ENCODE measurements at regions not wholly inside any gene's neighbourhood (a gene's known extent, or its start where the extent isn't known, plus 50 kb on each side); places are given as distances from the start of the nearest gene placed in this dataset.

- no peak overlapping the region for H3K9ac ChIP-seq (ENCODE audit: control insufficient read depth, extremely low read depth, insufficient read depth, low read length)
- no peaks in the 10 kb centered on the region for H3K4me1 ChIP-seq (ENCODE audit: control insufficient read depth, extremely low read depth, insufficient read depth, low read length)
- no peak overlapping the region for H3K4me3 ChIP-seq (ENCODE audit: control insufficient read depth in 2 of 3, extremely low read depth in 1 of 3, insufficient read depth in 2 of 3, low read depth in 1 of 3, low read length in 3 of 3)
- TF ChIP-seq CTCF (optimal IDR thresholded peaks at IDR 0.05 in 1 of 3, IDR thresholded peaks at IDR 0.05 in 1 of 3, conservative IDR thresholded peaks at IDR 0.05 in 1 of 3; ENCODE audit: extremely low read depth in 1 of 3, insufficient read depth in 2 of 3, low read length in 3 of 3) (no peak), EZH2 (IDR thresholded peaks at IDR 0.05; ENCODE audit: low read length) (no peak)
- no peaks in the 10 kb centered on the region for H4K20me1 ChIP-seq (ENCODE audit: control insufficient read depth, extremely low read depth, insufficient read depth, low read length)
- no peaks in the 10 kb centered on the region for H3K36me3 ChIP-seq (ENCODE audit: control insufficient read depth in 2 of 2, extremely low read depth in 1 of 2, insufficient read depth in 2 of 2, low read length in 2 of 2)
- H2AFZ ChIP-seq (ENCODE audit: control insufficient read depth, low read length) = no peak overlapping the region
- no peak for DNase-seq (ENCODE audit: low read depth, low spot score)
- dilution Hi-C loops (cut with MboI; ENCODE audit: extremely low pct_ligation_motif_present, low sequenced_read_pairs) = no loop called here
- H3K27ac ChIP-seq (ENCODE audit: control insufficient read depth, insufficient read depth, low read length) = no peak overlapping the region
- no peak for FAIRE-seq
- H3K27me3 ChIP-seq (ENCODE audit: control insufficient read depth, extremely low read depth, insufficient read depth, low read length) = no peaks in the 10 kb centered on the region
- H3K79me2 ChIP-seq (ENCODE audit: control insufficient read depth, insufficient read depth, low read length) = no peaks in the 10 kb centered on the region
- H3K4me2 ChIP-seq (ENCODE audit: control insufficient read depth, extremely low read depth, insufficient read depth, low read depth, low read length) = no peak overlapping the region
- no peaks in the 10 kb centered on the region for H3K9me1 ChIP-seq (ENCODE audit: control insufficient read depth, extremely low read depth, insufficient read depth, low read length)
- no peaks in the 10 kb centered on the region for H3K9me3 ChIP-seq (ENCODE audit: control insufficient read depth, low read depth, low read length)
Measured at GRCh38 chr5:18213666-18214065, 579.4 kb downstream of the TAF11L14 start.

- DNase-seq (ENCODE audit: low read depth, low spot score) (no peak), FAIRE-seq (no peak)
- H3K79me2 ChIP-seq (ENCODE audit: control insufficient read depth, insufficient read depth, low read length) = no peaks in the 10 kb centered on the region
- H3K4me1 ChIP-seq (ENCODE audit: control insufficient read depth, extremely low read depth, insufficient read depth, low read length) = no peaks in the 10 kb centered on the region
- no peaks in the 10 kb centered on the region for H3K9me1 ChIP-seq (ENCODE audit: control insufficient read depth, extremely low read depth, insufficient read depth, low read length)
- no peaks in the 10 kb centered on the region for H3K9me3 ChIP-seq (ENCODE audit: control insufficient read depth, low read depth, low read length)
- H2AFZ ChIP-seq (ENCODE audit: control insufficient read depth, low read length) = no peak overlapping the region
- no peaks in the 10 kb centered on the region for H4K20me1 ChIP-seq (ENCODE audit: control insufficient read depth, extremely low read depth, insufficient read depth, low read length)
- no peak for TF ChIP-seq EZH2 (IDR thresholded peaks at IDR 0.05; ENCODE audit: low read length)
- no peak overlapping the region for H3K4me2 ChIP-seq (ENCODE audit: control insufficient read depth, extremely low read depth, insufficient read depth, low read depth, low read length)
- no peak overlapping the region for H3K27ac ChIP-seq (ENCODE audit: control insufficient read depth, insufficient read depth, low read length)
- no peaks in the 10 kb centered on the region for H3K36me3 ChIP-seq (ENCODE audit: control insufficient read depth in 2 of 2, extremely low read depth in 1 of 2, insufficient read depth in 2 of 2, low read length in 2 of 2)
- no peaks in the 10 kb centered on the region for H3K27me3 ChIP-seq (ENCODE audit: control insufficient read depth, extremely low read depth, insufficient read depth, low read length)
- no peak overlapping the region for H3K4me3 ChIP-seq (ENCODE audit: control insufficient read depth in 2 of 3, extremely low read depth in 1 of 3, insufficient read depth in 2 of 3, low read depth in 1 of 3, low read length in 3 of 3)
- no peak overlapping the region for H3K9ac ChIP-seq (ENCODE audit: control insufficient read depth, extremely low read depth, insufficient read depth, low read length)
- dilution Hi-C loops (cut with MboI; ENCODE audit: extremely low pct_ligation_motif_present, low sequenced_read_pairs) = no loop called here
Measured at GRCh38 chr5:18216016-18216415, 581.8 kb downstream of the TAF11L14 start.

- dilution Hi-C loops (cut with MboI; ENCODE audit: extremely low pct_ligation_motif_present, low sequenced_read_pairs) = no loop called here
- DNase-seq (ENCODE audit: low read depth, low spot score) = no peak
Measured at GRCh38 chr5:18216729-18217128, 582.5 kb downstream of the TAF11L14 start.

More at GRCh38 chr5:18216729-18217128, 582.5 kb downstream of the TAF11L14 start:
- TF ChIP-seq EZH2 (IDR thresholded peaks at IDR 0.05; ENCODE audit: low read length) = no peak
- TF ChIP-seq CTCF (optimal IDR thresholded peaks at IDR 0.05 in 1 of 3, IDR thresholded peaks at IDR 0.05 in 1 of 3, conservative IDR thresholded peaks at IDR 0.05 in 1 of 3; ENCODE audit: extremely low read depth in 1 of 3, insufficient read depth in 2 of 3, low read length in 3 of 3) = no peak
- H3K9me3 ChIP-seq (ENCODE audit: control insufficient read depth, low read depth, low read length) = no peaks in the 10 kb centered on the region
- H3K27me3 ChIP-seq (ENCODE audit: control insufficient read depth, extremely low read depth, insufficient read depth, low read length) = no peaks in the 10 kb centered on the region
- no peaks in the 10 kb centered on the region for H3K79me2 ChIP-seq (ENCODE audit: control insufficient read depth, insufficient read depth, low read length)
- no peaks in the 10 kb centered on the region for H3K36me3 ChIP-seq (ENCODE audit: control insufficient read depth in 2 of 2, extremely low read depth in 1 of 2, insufficient read depth in 2 of 2, low read length in 2 of 2)
- no peak for FAIRE-seq
- H3K4me1 ChIP-seq (ENCODE audit: control insufficient read depth, extremely low read depth, insufficient read depth, low read length) = no peaks in the 10 kb centered on the region
- H3K4me3 ChIP-seq (ENCODE audit: control insufficient read depth in 2 of 3, extremely low read depth in 1 of 3, insufficient read depth in 2 of 3, low read depth in 1 of 3, low read length in 3 of 3) = no peak overlapping the region
- no peaks in the 10 kb centered on the region for H3K9me1 ChIP-seq (ENCODE audit: control insufficient read depth, extremely low read depth, insufficient read depth, low read length)
- H3K9ac ChIP-seq (ENCODE audit: control insufficient read depth, extremely low read depth, insufficient read depth, low read length) = no peak overlapping the region
- H4K20me1 ChIP-seq (ENCODE audit: control insufficient read depth, extremely low read depth, insufficient read depth, low read length) = no peaks in the 10 kb centered on the region
- no peak overlapping the region for H3K27ac ChIP-seq (ENCODE audit: control insufficient read depth, insufficient read depth, low read length)
- no peak overlapping the region for H3K4me2 ChIP-seq (ENCODE audit: control insufficient read depth, extremely low read depth, insufficient read depth, low read depth, low read length)
- no peak overlapping the region for H2AFZ ChIP-seq (ENCODE audit: control insufficient read depth, low read length)
